Large intestine (tissue), 3 donors: ENCODE measurements at regions not wholly inside any gene's neighbourhood (a gene's known extent, or its start where the extent isn't known, plus 50 kb on each side); places are given as distances from the start of the nearest gene placed in this dataset.
A peak's percentile ranks its signal among the peaks of the same experiment; 100 is the strongest.

ENCODE experiments used
- DNase-seq, 2 donors: peaks; one replicate each; pipeline versions ENCODE4 v3.0.0 to v3.0.0-alpha.2; 2013
- H3K27ac ChIP-seq: one replicate; pipeline ENCODE4 v1.5.1; 2013; ENCODE audit warnings: low read length
- H3K27me3 ChIP-seq: 2 replicates; pipeline ENCODE4 v1.6.1; 2013; ENCODE audit warnings: low read length; ENCODE audit not compliant: control insufficient read depth, insufficient read depth
- H3K36me3 ChIP-seq: 2 replicates; pipeline ENCODE4 v1.6.1; 2013; ENCODE audit warnings: low read length; ENCODE audit not compliant: control insufficient read depth, insufficient read depth
- H3K4me1 ChIP-seq: one replicate; pipeline ENCODE4 v1.6.1; 2013; ENCODE audit warnings: low read length; ENCODE audit not compliant: control insufficient read depth, insufficient read depth
- H3K4me3 ChIP-seq: one replicate; pipeline ENCODE4 v1.5.1; 2013; ENCODE audit warnings: low read length
- H3K9me3 ChIP-seq: one replicate; pipeline ENCODE4 v1.6.1; 2013; ENCODE audit warnings: mild to moderate bottlenecking, low read depth, low read length, moderate library complexity; ENCODE audit not compliant: control insufficient read depth
- WGBS: methylation state at CpG from one replicate; pipeline ENCODE4 v1.1.5; 2013; ENCODE audit warnings: low lambda C conversion rate; ENCODE audit not compliant: insufficient coverage; 5-methylcytosine and 5-hydroxymethylcytosine counted together

DNA sequence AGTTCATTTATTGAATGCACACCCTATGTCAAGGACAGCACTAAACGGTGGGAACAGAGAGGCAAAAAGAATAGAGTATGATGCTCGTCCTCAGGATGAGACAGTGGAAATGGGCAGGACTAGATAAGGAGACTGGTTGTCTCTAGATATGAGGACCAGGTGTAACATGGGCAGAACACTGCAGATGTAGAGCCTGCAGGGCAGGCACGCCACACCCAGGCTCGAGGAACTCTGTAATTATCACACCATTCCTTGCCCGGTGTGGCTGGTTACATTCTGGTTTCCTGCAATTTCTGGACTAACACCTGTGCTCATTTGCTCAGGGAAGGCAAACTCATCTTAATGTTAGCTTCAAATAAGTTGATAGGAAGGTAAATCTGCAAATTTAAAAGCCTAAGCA, 334.4 kb downstream of the DHX15 start:
- Histone ChIP-seq H3K9me3 (no peaks in the 10 kb centered on the region), H3K27me3 (peaks cover 2% of the 10 kb centered on the region), H3K27ac (no peak overlapping the region), H3K4me3 (no peak overlapping the region), H3K36me3 (no peaks in the 10 kb centered on the region), H3K4me1 (peaks cover 5% of the 10 kb centered on the region)
- DNase-seq: peak in 1 of 2 donors; percentile 8
- WGBS: 20% methylated on average over 1 of the region's 5 CpGs

DNA sequence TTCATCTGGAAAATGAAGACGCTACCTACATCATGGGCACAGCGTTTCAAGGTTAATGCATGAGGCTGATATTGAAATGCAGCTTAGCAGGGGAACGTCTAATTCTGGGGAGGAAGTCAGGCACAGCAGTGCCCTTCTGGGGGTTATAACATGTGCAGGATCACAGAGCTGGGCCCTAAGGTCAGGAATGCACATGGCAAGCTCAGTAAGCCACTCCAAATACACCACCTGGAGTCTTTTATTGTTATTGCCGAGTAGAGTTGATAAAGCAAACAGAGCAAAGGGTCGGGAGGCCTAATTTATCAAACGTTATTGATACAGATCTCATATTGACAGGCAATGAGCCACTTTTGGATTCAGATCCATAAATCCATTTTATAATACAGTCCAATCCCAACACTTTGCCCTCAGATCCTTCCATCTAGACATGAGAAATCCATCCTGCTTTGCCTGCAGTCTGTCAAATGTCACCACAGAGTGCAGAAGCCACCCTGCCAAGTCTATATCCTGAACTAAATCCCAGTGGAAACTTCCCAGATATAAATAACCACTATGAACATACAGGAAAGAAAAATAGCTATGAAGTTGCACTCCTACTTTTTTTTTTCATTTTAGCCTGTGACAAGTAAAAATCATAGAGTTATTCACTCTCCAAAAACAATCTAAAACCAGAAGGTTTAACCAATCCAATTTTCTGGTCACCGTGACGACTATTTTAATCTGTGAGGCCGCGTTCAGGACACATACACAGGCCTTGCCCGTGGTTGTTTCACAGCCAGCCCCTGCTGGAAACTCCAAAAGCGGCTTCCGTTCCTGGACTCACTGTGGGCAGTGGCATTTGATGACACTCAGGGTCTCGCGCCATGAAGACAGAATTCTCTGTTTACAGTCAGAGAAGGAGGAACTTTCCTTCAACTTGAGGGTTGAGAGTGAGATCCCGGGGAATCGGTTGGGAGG, 335.4 kb downstream of the DHX15 start:
- H3K27ac ChIP-seq: no peak overlapping the region
- H3K4me3 ChIP-seq: no peak overlapping the region
- peak in 1 of 2 donors; percentile 20 for DNase-seq
- H3K9me3 ChIP-seq: no peaks in the 10 kb centered on the region
- no peaks in the 10 kb centered on the region for H3K27me3 ChIP-seq
- H3K36me3 ChIP-seq: no peaks in the 10 kb centered on the region
- WGBS: no CpG with 5 or more reads among the region's 17 CpGs
- H3K4me1 ChIP-seq: peaks cover 5% of the 10 kb centered on the region

DNA sequence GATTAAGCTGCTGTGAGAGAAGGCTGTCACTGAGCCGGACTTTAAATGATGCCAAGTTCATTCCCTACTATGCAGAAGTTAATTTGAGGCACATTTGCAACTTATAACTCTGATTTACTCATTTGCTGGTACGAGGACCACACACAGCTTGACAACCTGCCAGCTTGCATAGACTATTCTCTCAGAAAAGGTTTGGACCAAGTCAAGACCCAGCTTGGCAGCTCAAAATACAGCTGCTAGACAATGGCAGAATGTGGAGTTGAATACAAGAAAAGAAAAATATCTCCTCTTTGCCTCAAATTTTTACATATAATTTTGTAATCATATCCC, 338.9 kb downstream of the DHX15 start:
- H3K36me3 ChIP-seq: no peaks in the 10 kb centered on the region
- H3K9me3 ChIP-seq: no peaks in the 10 kb centered on the region
- no CpG with 5 or more reads among the region's 2 CpGs for WGBS
- no peak overlapping the region for H3K4me3 ChIP-seq
- no peak overlapping the region for H3K27ac ChIP-seq
- peaks cover 5% of the 10 kb centered on the region for H3K4me1 ChIP-seq
- DNase-seq: no peak
- H3K27me3 ChIP-seq: no peaks in the 10 kb centered on the region

DNA sequence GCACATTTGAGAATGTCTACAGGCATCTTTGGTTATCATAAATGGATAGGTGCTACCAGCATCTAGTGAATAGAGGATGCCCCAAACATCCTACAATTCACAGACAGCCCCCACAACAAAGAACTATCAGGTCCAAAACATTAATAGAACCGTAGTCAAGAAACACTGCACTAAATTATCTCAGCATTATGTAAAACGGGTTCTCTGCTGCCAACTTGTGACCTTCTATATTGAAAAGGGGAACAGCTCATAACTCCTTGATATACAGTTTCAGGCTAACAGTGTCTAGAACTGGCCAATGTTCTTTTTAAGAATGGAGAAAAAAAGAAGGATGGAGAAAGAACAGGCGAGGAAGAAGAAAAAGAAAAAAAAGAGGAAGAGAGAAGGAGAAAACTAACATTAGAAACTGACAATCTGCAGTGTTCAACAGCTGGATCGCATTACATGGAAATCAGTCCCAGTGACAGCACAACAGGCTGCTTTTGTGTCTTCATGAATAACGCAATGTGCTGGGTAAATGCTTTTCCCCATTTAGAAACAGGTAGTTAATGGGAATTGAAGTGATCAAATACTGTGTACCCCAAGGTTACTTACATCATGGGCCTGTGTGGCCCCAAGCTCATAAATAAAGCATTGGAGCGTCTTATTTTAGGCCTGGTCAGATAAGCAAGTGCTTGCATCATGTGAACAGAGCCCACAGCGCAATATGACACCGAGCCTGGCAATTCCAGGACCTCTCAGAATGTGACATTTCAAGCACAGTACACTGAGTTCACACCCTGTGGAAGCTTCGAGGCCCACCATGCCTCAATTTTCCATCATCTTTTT, 339.5 kb downstream of the DHX15 start:
- no peak for DNase-seq

DNA sequence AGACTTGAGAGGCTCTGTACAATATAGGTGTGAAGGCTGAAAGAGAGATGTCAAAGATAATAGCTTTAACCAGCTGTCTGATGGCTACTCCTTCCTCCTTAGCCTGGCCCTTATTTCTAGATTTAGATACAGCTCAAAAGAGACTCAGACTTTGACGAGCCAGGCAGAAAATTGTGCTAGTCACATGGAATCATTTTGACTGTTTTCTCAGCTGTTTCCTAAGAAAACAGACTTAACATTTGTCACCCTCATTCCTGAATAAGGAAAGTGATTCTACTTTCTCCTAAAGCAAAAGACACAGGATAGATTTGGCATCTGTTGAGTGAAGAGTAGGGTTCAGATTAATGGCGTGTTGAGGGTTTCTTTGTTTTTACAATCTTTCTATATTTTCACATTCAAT, 340.7 kb downstream of the DHX15 start:
- no peak overlapping the region for H3K27ac ChIP-seq
- 100% methylated on average over 1 of the region's 2 CpGs for WGBS
- H3K9me3 ChIP-seq: no peaks in the 10 kb centered on the region
- H3K4me3 ChIP-seq: no peak overlapping the region
- no peak for DNase-seq
- H3K36me3 ChIP-seq: no peaks in the 10 kb centered on the region
- no peaks in the 10 kb centered on the region for H3K27me3 ChIP-seq
- peaks cover 3% of the 10 kb centered on the region for H3K4me1 ChIP-seq

More for the DNA sequence above, 339.5 kb downstream of the DHX15 start:
- no peak overlapping the region for H3K27ac ChIP-seq
- H3K36me3 ChIP-seq: no peaks in the 10 kb centered on the region
- H3K9me3 ChIP-seq: no peaks in the 10 kb centered on the region
- H3K27me3 ChIP-seq: no peaks in the 10 kb centered on the region
- H3K4me3 ChIP-seq: no peak overlapping the region
- peaks cover 5% of the 10 kb centered on the region for H3K4me1 ChIP-seq
- 92% methylated on average over 2 of the region's 9 CpGs for WGBS

DNA sequence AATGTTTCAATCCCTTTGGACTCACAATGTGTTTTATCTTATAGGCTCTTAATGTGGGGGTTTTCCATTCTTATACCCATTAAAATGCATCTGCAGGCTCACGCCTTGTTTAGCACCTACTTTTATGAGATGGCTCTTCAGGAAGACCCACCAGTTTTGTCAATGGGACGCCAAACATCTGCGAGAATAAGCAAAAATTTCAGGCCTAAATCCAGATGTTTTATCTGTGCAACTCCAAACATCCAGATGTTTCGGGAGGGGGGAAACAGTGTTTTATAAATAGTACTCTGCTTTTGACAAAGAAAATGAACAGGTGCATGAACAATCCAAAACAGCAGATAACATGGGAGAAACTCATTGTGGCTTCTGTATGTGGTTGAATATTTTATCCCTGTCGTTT, 342.8 kb downstream of the DHX15 start:
- no peaks in the 10 kb centered on the region for H3K27me3 ChIP-seq
- no peaks in the 10 kb centered on the region for H3K9me3 ChIP-seq
- no peak for DNase-seq
- H3K4me3 ChIP-seq: no peak overlapping the region
- no peaks in the 10 kb centered on the region for H3K36me3 ChIP-seq
- no peak overlapping the region for H3K27ac ChIP-seq
- WGBS: 100% methylated on average over 1 of the region's 5 CpGs
- H3K4me1 ChIP-seq: peaks cover under 1% of the 10 kb centered on the region

DNA sequence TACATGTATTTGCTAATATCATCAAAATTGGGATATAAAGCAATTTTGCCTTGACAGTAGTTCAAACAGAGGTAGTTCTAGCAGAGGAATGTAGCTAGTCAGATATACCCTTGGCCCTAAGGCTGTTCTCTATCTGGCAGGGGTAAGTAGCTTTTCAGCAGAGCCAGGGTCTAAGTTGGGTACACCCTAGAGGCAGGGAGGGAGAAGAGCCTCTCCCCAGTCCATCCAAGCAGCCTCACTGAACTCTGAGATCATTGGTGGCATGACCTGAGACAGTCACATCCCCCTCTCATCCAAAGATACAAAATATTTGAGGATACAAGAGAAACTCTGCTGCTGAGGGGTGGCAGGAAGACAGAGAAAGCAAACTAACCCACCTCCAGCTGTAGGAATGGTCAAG, 343.7 kb downstream of the DHX15 start:
- H3K27ac ChIP-seq: no peak overlapping the region

DNA sequence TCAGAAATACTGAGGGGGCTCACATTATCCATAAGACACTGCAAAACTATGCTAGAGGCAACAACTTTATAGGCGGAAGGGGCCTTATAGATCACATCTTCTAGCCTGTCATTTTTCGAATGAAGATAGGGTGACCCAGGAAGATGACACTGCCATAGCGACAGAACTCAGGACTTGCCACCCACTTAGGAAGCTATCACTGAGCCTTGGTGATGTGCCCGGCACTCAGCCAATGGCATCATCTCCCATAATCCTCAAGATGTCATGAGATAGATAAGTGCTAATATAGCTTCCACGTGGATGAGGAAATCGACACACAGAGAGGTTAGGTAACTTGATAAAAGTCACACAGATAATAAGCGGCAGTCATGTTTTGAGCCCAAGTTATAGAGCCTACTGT, 346.6 kb downstream of the DHX15 start:
- no peaks in the 10 kb centered on the region for H3K9me3 ChIP-seq
- H3K4me1 ChIP-seq: peaks cover 15% of the 10 kb centered on the region
- no peak for DNase-seq
- H3K27me3 ChIP-seq: no peaks in the 10 kb centered on the region
- 83% methylated on average over 2 of the region's 7 CpGs for WGBS
- no peak overlapping the region for H3K4me3 ChIP-seq
- no peak overlapping the region for H3K27ac ChIP-seq
- H3K36me3 ChIP-seq: no peaks in the 10 kb centered on the region

More for the DNA sequence above, 343.7 kb downstream of the DHX15 start:
- H3K4me1 ChIP-seq: peaks cover 8% of the 10 kb centered on the region
- no peaks in the 10 kb centered on the region for H3K27me3 ChIP-seq
- H3K36me3 ChIP-seq: no peaks in the 10 kb centered on the region
- DNase-seq: no peak
- H3K4me3 ChIP-seq: no peak overlapping the region
- H3K9me3 ChIP-seq: no peaks in the 10 kb centered on the region

DNA sequence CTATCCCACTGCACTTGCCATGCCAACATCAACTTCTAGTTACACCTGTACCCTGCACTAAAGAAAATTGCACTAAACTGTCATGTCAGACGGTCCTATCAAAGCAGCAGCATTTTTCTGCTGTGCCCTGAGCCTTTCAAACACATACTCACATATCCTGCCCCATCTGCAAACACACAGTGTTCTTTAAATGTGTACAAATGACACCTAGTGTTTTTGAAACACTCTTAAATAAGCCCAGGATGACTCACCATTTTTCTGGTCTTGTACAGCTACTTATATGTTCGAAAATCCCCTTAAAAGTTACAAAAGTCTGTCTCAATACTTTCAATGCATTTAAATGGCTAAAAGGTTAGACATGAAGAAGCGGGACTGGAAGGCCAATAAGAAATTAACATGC, 346.7 kb upstream of the PPARGC1A start:
- no peaks in the 10 kb centered on the region for H3K27me3 ChIP-seq
- H3K9me3 ChIP-seq: no peaks in the 10 kb centered on the region
- no peaks in the 10 kb centered on the region for H3K36me3 ChIP-seq
- 80% methylated on average over 2 of the region's 3 CpGs for WGBS
- no peak overlapping the region for H3K4me3 ChIP-seq
- peaks cover 15% of the 10 kb centered on the region for H3K4me1 ChIP-seq
- no peak for DNase-seq
- no peak overlapping the region for H3K27ac ChIP-seq

DNA sequence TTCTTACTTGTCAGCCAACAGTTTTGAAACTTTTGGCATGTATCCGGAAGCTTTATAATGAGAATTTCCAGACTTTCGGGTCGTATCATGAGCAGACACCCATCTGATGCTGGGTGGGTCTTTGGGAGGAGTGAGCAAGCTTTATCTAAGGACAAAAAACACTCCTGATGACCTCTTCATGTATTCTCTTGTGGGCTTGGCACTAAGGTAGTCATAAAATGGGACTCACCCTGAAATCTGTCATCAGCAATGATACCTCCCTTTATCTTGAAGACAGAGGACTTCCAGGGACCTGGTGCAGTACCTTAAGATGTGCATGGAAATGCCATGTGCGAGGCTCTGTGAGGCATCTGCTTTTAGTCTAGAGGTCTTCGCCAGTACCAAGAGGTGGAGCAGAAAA, 346.3 kb upstream of the PPARGC1A start:
- no CpG with 5 or more reads among the region's 5 CpGs for WGBS
- Histone ChIP-seq H3K9me3 (no peaks in the 10 kb centered on the region), H3K36me3 (no peaks in the 10 kb centered on the region), H3K27ac (peak overlapping the region; percentile 53), H3K27me3 (no peaks in the 10 kb centered on the region), H3K4me3 (no peak overlapping the region), H3K4me1 (peaks cover 15% of the 10 kb centered on the region)
- peak in 1 of 2 donors; percentile 29 for DNase-seq
